ENCODE measurements at regions not wholly inside any gene's neighbourhood (a gene's known extent, or its start where the extent isn't known, plus 50 kb on each side); places are given as distances from the start of the nearest gene placed in this dataset.

GRCh38 chr7:13508586-13508985 is 480.9 kb downstream of the ETV1 start:
- DNase-seq, result no peak

DNA sequence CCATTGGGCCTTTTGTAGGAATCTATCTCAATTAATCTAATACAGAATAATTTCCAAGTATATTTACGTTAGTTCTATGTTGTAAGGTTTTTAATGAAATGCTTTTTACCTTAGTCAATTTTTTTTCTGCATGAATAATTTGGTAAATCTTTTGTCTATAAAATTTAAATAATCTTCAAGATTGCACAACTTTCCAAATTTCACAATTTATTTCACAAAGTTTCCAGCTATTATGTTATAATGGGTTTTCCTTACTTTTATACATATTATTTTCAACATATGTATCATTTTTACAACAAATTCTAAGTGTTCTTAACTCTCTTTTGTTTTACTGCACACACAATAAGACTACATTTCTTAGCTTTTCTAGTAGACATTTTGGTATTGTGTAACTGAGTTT is 470.7 kb downstream of the ETV1 start:
- DNase-seq, result no peak

- no peak for DNase-seq
Measured at GRCh38 chr7:13524076-13524475, 465.4 kb downstream of the ETV1 start.

- no peak for DNase-seq
Measured at GRCh38 chr7:13532028-13532753, 457.3 kb downstream of the ETV1 start.

DNA sequence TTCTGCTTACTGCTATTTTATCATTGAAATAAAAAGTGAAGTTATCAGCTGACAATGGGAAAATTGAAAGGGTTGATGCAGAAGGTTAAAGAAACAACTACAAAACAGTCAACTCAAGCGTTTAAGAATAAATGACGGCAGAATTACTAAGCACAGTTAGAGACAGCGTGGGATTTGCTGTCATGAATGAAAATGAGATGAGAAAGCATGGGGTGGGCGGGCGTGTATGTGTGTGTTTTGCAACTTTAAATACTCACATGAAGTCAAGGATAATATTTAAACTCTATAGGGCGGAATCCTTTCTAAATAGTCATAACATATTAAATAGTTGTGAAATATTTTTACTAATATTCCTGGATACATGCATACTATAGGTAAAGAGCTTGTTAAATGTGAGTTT is 450.8 kb downstream of the ETV1 start:
- no peak for DNase-seq

GRCh38 chr7:13540429-13540828 is 449.0 kb downstream of the ETV1 start:
- DNase-seq, result no peak

GRCh38 chr7:13541326-13541725 is 448.1 kb downstream of the ETV1 start:
- DNase-seq, result no peak

GRCh38 chr7:13542451-13542850 is 447.0 kb downstream of the ETV1 start:
- no peak for DNase-seq

DNA sequence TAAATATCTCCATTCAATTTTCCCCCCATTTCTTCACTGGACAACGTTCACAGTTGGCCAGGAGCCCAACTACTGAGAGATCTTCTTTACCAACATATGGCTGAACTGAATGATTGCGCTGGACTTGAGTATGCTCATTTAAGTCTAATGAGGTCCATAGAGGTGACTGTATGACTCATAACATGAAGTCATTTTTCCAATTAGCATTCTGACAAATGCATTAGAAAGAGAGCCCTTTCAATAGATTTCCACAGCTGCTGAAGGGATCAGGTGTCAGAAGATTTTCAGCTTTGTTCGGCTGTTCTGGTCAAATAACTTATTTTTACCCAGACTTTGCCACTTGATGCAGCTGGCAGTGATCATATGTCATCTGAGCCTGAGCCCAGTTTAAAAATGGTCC is 438.0 kb downstream of the ETV1 start:
- no peak for DNase-seq

DNA sequence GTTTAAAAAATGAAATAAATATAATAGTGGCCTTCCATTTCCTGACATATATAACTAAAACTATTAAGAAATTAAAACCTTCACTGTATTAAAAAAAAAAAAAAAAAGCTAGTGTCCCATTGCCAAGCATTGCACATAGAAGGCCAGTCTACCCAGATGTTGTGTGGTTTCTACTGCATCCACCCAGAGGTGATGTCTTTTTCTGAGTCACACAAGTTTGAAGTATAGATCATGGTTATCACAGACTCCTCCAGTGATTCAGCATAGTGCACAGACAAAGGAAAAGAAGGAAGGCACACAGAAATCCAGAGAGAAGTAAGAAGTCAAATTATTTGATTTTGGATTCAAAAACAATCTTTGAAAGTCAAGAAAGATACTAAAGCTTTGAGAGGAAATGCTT is 429.0 kb downstream of the ETV1 start:
- no peak for DNase-seq

GRCh38 chr7:13563257-13563656 is 426.2 kb downstream of the ETV1 start:
- no peak for DNase-seq

DNA sequence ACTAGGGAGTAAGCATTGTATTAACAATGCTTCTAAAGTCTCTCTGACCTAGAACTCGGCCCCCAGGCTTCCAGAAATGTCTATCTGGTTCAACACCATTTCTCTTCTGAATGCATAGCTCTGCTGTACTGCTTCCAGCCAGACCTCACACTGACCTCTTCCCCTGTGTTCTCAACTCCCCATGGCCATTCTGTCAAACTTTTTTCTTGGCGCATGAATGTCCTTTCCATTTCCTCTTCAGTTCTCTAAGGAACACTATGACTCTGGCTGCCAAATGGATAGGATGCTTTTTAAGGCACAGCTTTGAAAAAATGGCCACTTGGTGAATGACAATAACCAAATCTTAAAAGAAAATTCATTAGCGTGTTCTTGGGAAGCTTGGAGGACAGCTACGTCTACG is 425.8 kb downstream of the ETV1 start:
- no peak for DNase-seq

DNA sequence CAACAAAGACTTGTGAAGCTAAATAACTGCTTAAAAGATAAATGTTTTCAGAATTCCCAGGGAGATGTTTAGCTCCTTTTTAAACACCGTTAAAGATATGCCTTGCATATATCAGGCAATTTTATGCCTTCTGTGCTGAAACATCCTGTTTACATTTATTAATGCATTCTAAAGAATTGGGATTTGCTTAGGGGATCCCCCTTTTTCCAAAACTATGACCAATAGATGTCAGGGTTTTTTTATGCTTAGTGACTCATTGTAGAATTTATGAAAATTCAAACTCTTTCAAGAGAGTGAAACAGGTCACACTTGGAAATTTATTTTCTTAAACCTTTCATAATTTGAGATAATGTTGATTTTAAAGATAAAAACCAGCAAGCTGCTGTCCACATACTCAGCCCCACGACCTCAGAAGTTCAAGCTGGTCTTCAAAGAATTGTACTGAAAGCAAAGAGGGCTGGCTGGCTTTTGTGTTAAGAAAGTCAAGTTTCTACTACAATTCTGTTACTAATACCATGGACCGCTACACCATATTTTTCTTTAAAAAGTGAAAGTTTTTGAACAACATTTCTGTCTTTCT is 411.8 kb downstream of the ETV1 start:
- DNase-seq, result no peak

- no peak for DNase-seq
Measured at GRCh38 chr7:13578294-13578693, 411.2 kb downstream of the ETV1 start.

GRCh38 chr7:13581097-13581496 is 408.4 kb downstream of the ETV1 start:
- no peak for DNase-seq

DNA sequence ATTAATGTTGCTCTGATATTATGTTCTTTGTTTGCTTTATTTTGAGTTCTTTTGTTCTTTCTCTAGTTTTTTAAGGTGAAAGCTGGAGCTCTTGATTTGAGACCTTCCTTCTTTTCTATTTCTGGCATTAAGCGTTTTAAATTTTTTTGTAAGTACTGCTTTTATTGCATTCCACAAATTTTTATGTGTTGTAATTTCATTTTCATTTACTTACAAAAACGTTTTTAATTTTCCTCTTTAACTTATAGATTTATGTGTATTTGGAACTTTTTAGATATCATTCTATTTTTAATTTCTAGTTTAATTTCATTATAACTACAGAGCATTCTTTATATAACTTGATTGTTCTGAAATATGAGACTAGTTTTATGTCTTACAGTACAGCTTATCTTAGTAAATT is 395.6 kb downstream of the ETV1 start:
- no peak for DNase-seq

- no peak for DNase-seq
Measured at GRCh38 chr7:13602036-13602435, 387.4 kb downstream of the ETV1 start.

- DNase-seq, result no peak
Measured at GRCh38 chr7:13603016-13603415, 386.4 kb downstream of the ETV1 start.

DNA sequence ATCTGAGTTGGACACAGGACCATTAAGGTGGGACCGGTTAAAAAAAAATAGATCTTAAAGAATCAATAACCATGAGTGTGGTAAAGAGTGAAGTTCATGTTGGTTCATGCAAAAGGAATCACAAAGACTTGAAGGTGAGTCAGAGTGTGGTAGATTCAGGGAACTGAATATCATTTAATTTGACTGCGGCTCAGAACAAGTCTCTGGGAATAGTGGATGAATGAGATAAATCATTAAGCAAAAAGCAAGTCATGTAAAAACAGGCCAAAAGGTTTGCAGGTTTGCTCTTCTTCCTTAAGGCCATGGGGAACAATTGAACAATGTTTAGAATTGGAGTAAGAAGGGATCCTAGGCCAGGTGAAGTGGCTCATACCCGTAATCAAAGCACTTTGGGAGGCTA is 385.8 kb downstream of the ETV1 start:
- no peak for DNase-seq

DNA sequence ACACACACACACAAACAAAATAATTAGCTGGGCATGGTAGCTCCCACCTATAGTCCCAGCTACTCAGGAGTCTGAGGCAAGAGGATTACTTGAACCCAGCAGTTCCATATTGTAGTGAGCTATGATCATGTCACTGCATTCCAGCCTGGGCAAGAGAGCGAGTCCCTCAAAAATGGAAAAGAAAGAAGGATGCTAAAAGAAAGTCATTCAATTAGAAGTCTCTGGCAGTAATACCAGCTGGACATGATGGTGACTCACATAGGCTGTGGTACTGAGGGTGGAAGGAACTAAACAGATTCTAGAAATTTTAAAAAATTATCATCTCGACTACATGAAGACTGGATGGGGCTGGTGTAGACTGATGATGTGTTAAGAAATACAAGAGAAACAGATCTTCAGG is 385.3 kb downstream of the ETV1 start:
- no peak for DNase-seq

- DNase-seq, result no peak
Measured at GRCh38 chr7:13610372-13610771, 379.1 kb downstream of the ETV1 start.

DNA sequence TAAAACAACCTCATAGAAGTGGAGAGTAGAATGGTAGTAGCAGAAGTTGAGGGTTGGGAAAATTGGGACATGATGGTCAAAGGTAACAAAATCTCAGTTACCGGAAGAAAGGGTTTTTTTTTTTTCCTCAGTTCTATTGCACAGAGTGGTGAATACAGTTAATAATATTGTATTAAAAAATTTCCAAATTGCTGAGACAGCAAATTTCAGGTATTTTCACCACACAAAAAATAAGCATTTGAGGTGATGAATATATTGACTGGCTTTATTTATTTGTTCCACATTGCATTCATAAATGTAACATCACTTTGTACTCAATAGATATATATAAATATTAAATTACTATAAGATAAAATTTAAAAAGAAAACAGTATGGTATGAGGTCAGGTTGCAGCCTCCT is 373.8 kb downstream of the ETV1 start:
- DNase-seq, result no peak

- DNase-seq, result no peak
Measured at GRCh38 chr7:13627455-13627854, 362.0 kb downstream of the ETV1 start.

GRCh38 chr7:13628239-13629001 is 361.0 kb downstream of the ETV1 start:
- no peak for DNase-seq
